ENCODE measurements at regions not wholly inside any gene's neighbourhood (a gene's known extent, or its start where the extent isn't known, plus 50 kb on each side); places are given as distances from the start of the nearest gene placed in this dataset.

- no peaks in the 10 kb centered on the region for H3F3A ChIP-seq (ENCODE audit: insufficient read depth, low read length)
- H3K4me1 ChIP-seq (ENCODE audit: insufficient read depth, low read length, severe bottlenecking): no peaks in the 10 kb centered on the region
- no peaks in the 10 kb centered on the region for H3K9me3 ChIP-seq (ENCODE audit: low read length)
- TF ChIP-seq, protein P1, sequence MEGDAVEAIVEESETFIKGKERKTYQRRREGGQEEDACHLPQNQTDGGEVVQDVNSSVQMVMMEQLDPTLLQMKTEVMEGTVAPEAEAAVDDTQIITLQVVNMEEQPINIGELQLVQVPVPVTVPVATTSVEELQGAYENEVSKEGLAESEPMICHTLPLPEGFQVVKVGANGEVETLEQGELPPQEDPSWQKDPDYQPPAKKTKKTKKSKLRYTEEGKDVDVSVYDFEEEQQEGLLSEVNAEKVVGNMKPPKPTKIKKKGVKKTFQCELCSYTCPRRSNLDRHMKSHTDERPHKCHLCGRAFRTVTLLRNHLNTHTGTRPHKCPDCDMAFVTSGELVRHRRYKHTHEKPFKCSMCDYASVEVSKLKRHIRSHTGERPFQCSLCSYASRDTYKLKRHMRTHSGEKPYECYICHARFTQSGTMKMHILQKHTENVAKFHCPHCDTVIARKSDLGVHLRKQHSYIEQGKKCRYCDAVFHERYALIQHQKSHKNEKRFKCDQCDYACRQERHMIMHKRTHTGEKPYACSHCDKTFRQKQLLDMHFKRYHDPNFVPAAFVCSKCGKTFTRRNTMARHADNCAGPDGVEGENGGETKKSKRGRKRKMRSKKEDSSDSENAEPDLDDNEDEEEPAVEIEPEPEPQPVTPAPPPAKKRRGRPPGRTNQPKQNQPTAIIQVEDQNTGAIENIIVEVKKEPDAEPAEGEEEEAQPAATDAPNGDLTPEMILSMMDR (IDR thresholded peaks at IDR 0.05; ENCODE audit: low read length): no peak
- TF ChIP-seq EZH2 (IDR thresholded peaks at IDR 0.05; ENCODE audit: borderline replicate concordance, low read length): no peak
- H3K4me2 ChIP-seq (ENCODE audit: low read length): no peak overlapping the region
- H3K9me2 ChIP-seq (ENCODE audit: low read depth, low read length): no peaks in the 10 kb centered on the region
- no peaks in the 10 kb centered on the region for H3K79me2 ChIP-seq (ENCODE audit: insufficient read depth, low read length)
- H3K27ac ChIP-seq (ENCODE audit: low read depth, low read length, poor library complexity, severe bottlenecking): no peak overlapping the region
- H3K4me3 ChIP-seq (ENCODE audit: low read depth, low read length, poor library complexity, severe bottlenecking): no peak overlapping the region
- no peaks in the 10 kb centered on the region for H4K20me1 ChIP-seq (ENCODE audit: insufficient read depth, low read length)
- H3K36me3 ChIP-seq (ENCODE audit: insufficient read depth, low read length): no peaks in the 10 kb centered on the region
- H2AFZ ChIP-seq (ENCODE audit: low read length): no peak overlapping the region
- H3K27me3 ChIP-seq (ENCODE audit: insufficient read depth, low read length): no peaks in the 10 kb centered on the region
- H3K9ac ChIP-seq (ENCODE audit: low read length): no peak overlapping the region
Observed at GRCh38 chr4:74543231-74543781, 98.4 kb downstream of the AREG start.

DNA sequence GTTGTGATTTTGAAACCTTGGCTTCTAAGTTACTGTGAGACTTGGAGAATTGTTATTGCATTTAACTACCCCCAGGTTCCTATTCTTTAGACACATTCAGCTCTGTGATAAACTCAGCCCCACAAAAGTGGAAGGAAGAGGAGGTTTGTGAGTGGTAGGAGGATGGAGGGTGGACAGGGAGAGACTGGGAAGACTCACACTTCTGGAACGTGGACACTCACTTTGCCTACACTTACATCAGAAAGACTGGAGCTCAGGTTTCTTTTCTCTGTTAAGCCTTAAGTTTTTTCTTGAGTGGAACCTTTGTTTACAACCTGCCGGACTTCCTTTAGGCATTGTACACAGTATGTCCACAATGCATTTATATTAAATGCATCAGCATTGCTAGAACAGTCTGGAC, 99.0 kb downstream of the AREG start:
- no peak overlapping the region for H3K4me3 ChIP-seq (ENCODE audit: low read depth, low read length, poor library complexity, severe bottlenecking)
- no peak overlapping the region for H3K27ac ChIP-seq (ENCODE audit: low read depth, low read length, poor library complexity, severe bottlenecking)
- H3K79me2 ChIP-seq (ENCODE audit: insufficient read depth, low read length): no peaks in the 10 kb centered on the region
- H3K9ac ChIP-seq (ENCODE audit: low read length): no peak overlapping the region
- H4K20me1 ChIP-seq (ENCODE audit: insufficient read depth, low read length): no peaks in the 10 kb centered on the region
- no peaks in the 10 kb centered on the region for H3K36me3 ChIP-seq (ENCODE audit: insufficient read depth, low read length)
- no peaks in the 10 kb centered on the region for H3K9me2 ChIP-seq (ENCODE audit: low read depth, low read length)
- H3K9me3 ChIP-seq (ENCODE audit: low read length): no peaks in the 10 kb centered on the region
- no peaks in the 10 kb centered on the region for H3K4me1 ChIP-seq (ENCODE audit: insufficient read depth, low read length, severe bottlenecking)
- H3K27me3 ChIP-seq (ENCODE audit: insufficient read depth, low read length): no peaks in the 10 kb centered on the region
- H2AFZ ChIP-seq (ENCODE audit: low read length): no peak overlapping the region
- no peaks in the 10 kb centered on the region for H3F3A ChIP-seq (ENCODE audit: insufficient read depth, low read length)
- no peak for TF ChIP-seq EZH2 (IDR thresholded peaks at IDR 0.05; ENCODE audit: borderline replicate concordance, low read length)
- TF ChIP-seq, protein P1 (IDR thresholded peaks at IDR 0.05; ENCODE audit: low read length): no peak
- H3K4me2 ChIP-seq (ENCODE audit: low read length): no peak overlapping the region

DNA sequence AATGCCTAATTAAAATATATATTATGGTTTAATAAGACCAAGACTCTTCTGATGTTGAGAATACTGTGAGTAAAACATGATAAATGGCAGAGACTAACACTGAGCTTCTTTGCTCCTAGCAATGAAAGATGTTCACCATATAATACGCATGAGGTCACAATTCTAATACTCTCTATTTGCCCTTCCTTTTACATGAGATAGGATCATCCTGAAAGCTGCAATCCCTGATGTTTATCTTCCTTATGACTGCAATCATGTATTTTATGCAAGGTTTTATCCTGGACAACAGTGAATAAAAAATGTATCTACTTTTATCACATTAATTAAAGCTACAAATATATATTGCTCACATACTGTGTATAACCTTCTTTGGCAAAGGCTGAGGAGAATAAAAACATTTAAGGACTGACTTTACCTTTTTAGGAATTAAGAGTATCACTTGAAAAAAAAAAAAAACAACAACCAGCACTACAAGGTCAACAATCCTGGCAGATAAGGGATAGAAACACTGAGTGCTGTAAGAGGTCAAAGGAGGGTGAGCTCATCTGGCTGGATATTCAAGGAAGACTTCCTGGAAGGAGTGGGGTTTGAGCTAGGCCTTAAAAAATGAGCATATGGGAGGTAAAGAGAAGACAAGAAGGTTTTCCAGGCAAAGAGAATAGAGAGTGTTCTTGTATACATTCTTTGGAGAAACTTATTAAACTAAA, 99.9 kb downstream of the AREG start:
- no peak overlapping the region for H3K27ac ChIP-seq (ENCODE audit: low read depth, low read length, poor library complexity, severe bottlenecking)
- no peaks in the 10 kb centered on the region for H3K27me3 ChIP-seq (ENCODE audit: insufficient read depth, low read length)
- H3F3A ChIP-seq (ENCODE audit: insufficient read depth, low read length): no peaks in the 10 kb centered on the region
- H3K4me3 ChIP-seq (ENCODE audit: low read depth, low read length, poor library complexity, severe bottlenecking): no peak overlapping the region
- H4K20me1 ChIP-seq (ENCODE audit: insufficient read depth, low read length): no peaks in the 10 kb centered on the region
- H2AFZ ChIP-seq (ENCODE audit: low read length): no peak overlapping the region
- H3K36me3 ChIP-seq (ENCODE audit: insufficient read depth, low read length): no peaks in the 10 kb centered on the region
- no peak overlapping the region for H3K4me2 ChIP-seq (ENCODE audit: low read length)
- TF ChIP-seq EZH2 (IDR thresholded peaks at IDR 0.05; ENCODE audit: borderline replicate concordance, low read length): no peak
- TF ChIP-seq, protein P1 (IDR thresholded peaks at IDR 0.05; ENCODE audit: low read length): no peak
- H3K4me1 ChIP-seq (ENCODE audit: insufficient read depth, low read length, severe bottlenecking): no peaks in the 10 kb centered on the region
- no peaks in the 10 kb centered on the region for H3K79me2 ChIP-seq (ENCODE audit: insufficient read depth, low read length)
- no peaks in the 10 kb centered on the region for H3K9me2 ChIP-seq (ENCODE audit: low read depth, low read length)
- no peaks in the 10 kb centered on the region for H3K9me3 ChIP-seq (ENCODE audit: low read length)
- H3K9ac ChIP-seq (ENCODE audit: low read length): no peak overlapping the region
